Type B pancreatic cell (in vitro differentiated cells): ENCODE measurements at regions not wholly inside any gene's neighbourhood (a gene's known extent, or its start where the extent isn't known, plus 50 kb on each side); places are given as distances from the start of the nearest gene placed in this dataset.
"Not testable (repeated sequence)": the region's sequence is repeated elsewhere in the genome, so short reads cannot be mapped to it uniquely, and the experiment has no call there.

Source experiments
- DNase-seq: peaks from one replicate; pipeline ENCODE4 v3.0.0; 2021; ENCODE audit warnings: mixed read lengths; ENCODE audit not compliant: unreplicated experiment; ENCODE audit errors: extremely low spot score
- H3K27ac Mint-ChIP-seq: 2 replicates; pipeline ENCODE4 v1.8.0; 2021; ENCODE audit warnings: mild to moderate bottlenecking, mixed read lengths
- H3K27me3 Mint-ChIP-seq: 2 replicates; pipeline ENCODE4 v1.8.0; 2021; ENCODE audit warnings: mixed read lengths
- H3K36me3 Mint-ChIP-seq: 2 replicates; pipeline ENCODE4 v1.8.0; 2021; ENCODE audit warnings: mixed read lengths
- H3K4me1 Mint-ChIP-seq: one replicate; pipeline ENCODE4 v1.8.0; 2021; ENCODE audit warnings: mixed read lengths; ENCODE audit not compliant: unreplicated experiment
- H3K4me3 Mint-ChIP-seq: 2 replicates; pipeline ENCODE4 v1.8.0; 2021; ENCODE audit warnings: mild to moderate bottlenecking, mixed read lengths
- H3K9me3 Mint-ChIP-seq: 2 replicates; pipeline ENCODE4 v1.8.0; 2021; ENCODE audit warnings: mixed read lengths
- TF ChIP-seq, protein P1 (sequence below): fragments of 200-600 bp; sonication (generic); conservative IDR thresholded peaks from 2 replicates; pipeline ENCODE4 v1.5.0; 2021; ENCODE audit warnings: antibody characterized with exemption, mild to moderate bottlenecking

- peaks cover 8% of the 10 kb centered on the region for H3K9me3 Mint-ChIP-seq
- DNase-seq, result no peak
Observed at GRCh38 chr5:116872986-116873385, 298.4 kb upstream of the SEMA6A start.

DNA sequence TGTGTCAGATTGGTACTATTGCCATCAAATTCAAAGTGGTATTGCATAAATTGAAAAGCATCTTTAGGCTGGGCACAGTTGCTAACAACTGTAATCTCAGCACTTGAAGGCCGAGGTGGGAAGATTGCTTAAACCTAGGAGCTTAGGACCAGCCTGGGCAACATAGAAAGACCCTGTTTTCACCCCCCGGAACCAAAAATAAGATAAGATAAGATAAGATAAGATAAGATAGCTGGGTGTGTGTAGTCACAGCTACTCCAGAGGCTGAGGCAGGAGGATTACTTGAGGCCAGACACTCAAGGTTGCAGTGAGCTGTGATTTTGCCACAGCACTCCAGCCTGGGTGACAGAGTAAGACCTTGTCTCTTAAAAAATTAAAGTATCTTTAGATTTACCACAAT, 297.9 kb upstream of the SEMA6A start:
- TF ChIP-seq, protein P1, sequence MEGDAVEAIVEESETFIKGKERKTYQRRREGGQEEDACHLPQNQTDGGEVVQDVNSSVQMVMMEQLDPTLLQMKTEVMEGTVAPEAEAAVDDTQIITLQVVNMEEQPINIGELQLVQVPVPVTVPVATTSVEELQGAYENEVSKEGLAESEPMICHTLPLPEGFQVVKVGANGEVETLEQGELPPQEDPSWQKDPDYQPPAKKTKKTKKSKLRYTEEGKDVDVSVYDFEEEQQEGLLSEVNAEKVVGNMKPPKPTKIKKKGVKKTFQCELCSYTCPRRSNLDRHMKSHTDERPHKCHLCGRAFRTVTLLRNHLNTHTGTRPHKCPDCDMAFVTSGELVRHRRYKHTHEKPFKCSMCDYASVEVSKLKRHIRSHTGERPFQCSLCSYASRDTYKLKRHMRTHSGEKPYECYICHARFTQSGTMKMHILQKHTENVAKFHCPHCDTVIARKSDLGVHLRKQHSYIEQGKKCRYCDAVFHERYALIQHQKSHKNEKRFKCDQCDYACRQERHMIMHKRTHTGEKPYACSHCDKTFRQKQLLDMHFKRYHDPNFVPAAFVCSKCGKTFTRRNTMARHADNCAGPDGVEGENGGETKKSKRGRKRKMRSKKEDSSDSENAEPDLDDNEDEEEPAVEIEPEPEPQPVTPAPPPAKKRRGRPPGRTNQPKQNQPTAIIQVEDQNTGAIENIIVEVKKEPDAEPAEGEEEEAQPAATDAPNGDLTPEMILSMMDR, result no peak
- Mint-ChIP-seq H3K4me3 (no peak overlapping the region), H3K27me3 (peaks cover 3% of the 10 kb centered on the region), H3K9me3 (peaks cover 8% of the 10 kb centered on the region), H3K27ac (no peak overlapping the region), H3K4me1 (no peaks in the 10 kb centered on the region), H3K36me3 (peaks cover 5% of the 10 kb centered on the region)
- DNase-seq, result no peak

More at GRCh38 chr5:116872986-116873385, 298.4 kb upstream of the SEMA6A start:
- Mint-ChIP-seq H3K4me3 (no peak overlapping the region), H3K27ac (no peak overlapping the region), H3K4me1 (no peaks in the 10 kb centered on the region), H3K36me3 (peaks cover 5% of the 10 kb centered on the region), H3K27me3 (peaks cover 3% of the 10 kb centered on the region)
- TF ChIP-seq, protein P1, result no peak

- peak overlapping the region; percentile 85 for H3K27ac Mint-ChIP-seq
- peaks cover 26% of the 10 kb centered on the region for H3K4me1 Mint-ChIP-seq
- not testable (repeated sequence) for H3K4me3 Mint-ChIP-seq, H3K9me3 Mint-ChIP-seq, H3K36me3 Mint-ChIP-seq, H3K27me3 Mint-ChIP-seq, DNase-seq
Observed at GRCh38 chr5:116867825-116868224, 293.2 kb upstream of the SEMA6A start.

- Mint-ChIP-seq H3K27ac (no peak overlapping the region), H3K36me3 (peaks cover 5% of the 10 kb centered on the region), H3K4me3 (no peak overlapping the region), H3K27me3 (no peaks in the 10 kb centered on the region), H3K4me1 (peaks cover 28% of the 10 kb centered on the region), H3K9me3 (peaks cover 12% of the 10 kb centered on the region)
- no peak for DNase-seq
- TF ChIP-seq, protein P1, result no peak
Observed at GRCh38 chr5:116865651-116866050, 291.0 kb upstream of the SEMA6A start.

GRCh38 chr5:116864838-116865190, 290.2 kb upstream of the SEMA6A start:
- no peak overlapping the region for H3K27ac Mint-ChIP-seq
- peaks cover 7% of the 10 kb centered on the region for H3K9me3 Mint-ChIP-seq
- peaks cover 28% of the 10 kb centered on the region for H3K4me1 Mint-ChIP-seq
- DNase-seq, result no peak
- H3K4me3 Mint-ChIP-seq, result no peak overlapping the region
- H3K27me3 Mint-ChIP-seq, result no peaks in the 10 kb centered on the region
- H3K36me3 Mint-ChIP-seq, result peaks cover 3% of the 10 kb centered on the region
- TF ChIP-seq, protein P1, result no peak

GRCh38 chr5:116864157-116864837, 289.7 kb upstream of the SEMA6A start:
- no peak overlapping the region for H3K27ac Mint-ChIP-seq
- H3K4me3 Mint-ChIP-seq, result peak overlapping the region; percentile 30
- DNase-seq, result no peak
- TF ChIP-seq, protein P1, result no peak
- no peaks in the 10 kb centered on the region for H3K27me3 Mint-ChIP-seq
- no peaks in the 10 kb centered on the region for H3K36me3 Mint-ChIP-seq
- peaks cover 30% of the 10 kb centered on the region for H3K4me1 Mint-ChIP-seq
- H3K9me3 Mint-ChIP-seq, result peaks cover 4% of the 10 kb centered on the region
